OCI-LY3 (cell line): ENCODE measurements at regions not wholly inside any gene's neighbourhood (a gene's known extent, or its start where the extent isn't known, plus 50 kb on each side); places are given as distances from the start of the nearest gene placed in this dataset.

Experiments
- EZH2phosphoT487 ChIP-seq: fragments of 200-600 bp; shearing (Covaris generic); IDR thresholded peaks from 2 replicates; pipeline ENCODE4 v1.6.1; 2018; ENCODE audit warnings: antibody characterized with exemption, mixed run types, low read depth
- TF ChIP-seq, protein P1 (sequence below): fragments of 200-600, 300-600 bp; sonication (generic); IDR thresholded peaks from 2 replicates; pipeline ENCODE4 v1.5.1; 2014; ENCODE audit warnings: antibody characterized with exemption, low read length, low read depth

DNA sequence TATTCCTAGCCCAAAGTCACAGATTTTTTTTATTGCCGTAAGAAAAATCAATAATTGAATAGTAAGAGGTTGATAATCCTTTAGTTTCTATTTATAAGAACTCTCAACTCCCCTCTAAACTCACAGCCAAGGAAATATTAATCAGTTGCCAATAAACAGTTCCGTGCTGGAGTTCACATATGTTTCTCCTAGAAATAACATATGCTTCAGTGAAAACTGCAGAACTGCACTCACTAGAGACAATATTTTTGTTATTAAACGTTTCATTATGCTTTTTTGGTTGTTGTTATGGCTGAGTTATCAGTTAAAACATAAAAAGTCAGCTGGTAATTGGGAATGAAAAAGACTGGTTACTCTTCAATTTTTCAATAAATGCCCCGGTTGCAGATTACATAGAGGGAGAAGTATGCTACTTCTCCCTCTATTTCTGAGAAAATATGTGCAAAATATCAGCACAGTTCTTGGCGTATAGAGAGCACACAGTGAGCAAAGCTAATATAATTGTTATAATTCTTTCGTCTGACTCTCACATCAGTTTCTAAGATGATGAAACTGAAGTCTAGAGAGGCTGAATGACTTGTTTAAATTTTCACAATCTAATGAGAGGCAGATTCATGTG, 781.2 kb upstream of the GRM7 start:
- TF ChIP-seq, protein P1, sequence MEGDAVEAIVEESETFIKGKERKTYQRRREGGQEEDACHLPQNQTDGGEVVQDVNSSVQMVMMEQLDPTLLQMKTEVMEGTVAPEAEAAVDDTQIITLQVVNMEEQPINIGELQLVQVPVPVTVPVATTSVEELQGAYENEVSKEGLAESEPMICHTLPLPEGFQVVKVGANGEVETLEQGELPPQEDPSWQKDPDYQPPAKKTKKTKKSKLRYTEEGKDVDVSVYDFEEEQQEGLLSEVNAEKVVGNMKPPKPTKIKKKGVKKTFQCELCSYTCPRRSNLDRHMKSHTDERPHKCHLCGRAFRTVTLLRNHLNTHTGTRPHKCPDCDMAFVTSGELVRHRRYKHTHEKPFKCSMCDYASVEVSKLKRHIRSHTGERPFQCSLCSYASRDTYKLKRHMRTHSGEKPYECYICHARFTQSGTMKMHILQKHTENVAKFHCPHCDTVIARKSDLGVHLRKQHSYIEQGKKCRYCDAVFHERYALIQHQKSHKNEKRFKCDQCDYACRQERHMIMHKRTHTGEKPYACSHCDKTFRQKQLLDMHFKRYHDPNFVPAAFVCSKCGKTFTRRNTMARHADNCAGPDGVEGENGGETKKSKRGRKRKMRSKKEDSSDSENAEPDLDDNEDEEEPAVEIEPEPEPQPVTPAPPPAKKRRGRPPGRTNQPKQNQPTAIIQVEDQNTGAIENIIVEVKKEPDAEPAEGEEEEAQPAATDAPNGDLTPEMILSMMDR = no peak
- no peak for TF ChIP-seq EZH2phosphoT487
